ENCODE measurements at regions not wholly inside any gene's neighbourhood (a gene's known extent, or its start where the extent isn't known, plus 50 kb on each side); places are given as distances from the start of the nearest gene placed in this dataset.

DNA sequence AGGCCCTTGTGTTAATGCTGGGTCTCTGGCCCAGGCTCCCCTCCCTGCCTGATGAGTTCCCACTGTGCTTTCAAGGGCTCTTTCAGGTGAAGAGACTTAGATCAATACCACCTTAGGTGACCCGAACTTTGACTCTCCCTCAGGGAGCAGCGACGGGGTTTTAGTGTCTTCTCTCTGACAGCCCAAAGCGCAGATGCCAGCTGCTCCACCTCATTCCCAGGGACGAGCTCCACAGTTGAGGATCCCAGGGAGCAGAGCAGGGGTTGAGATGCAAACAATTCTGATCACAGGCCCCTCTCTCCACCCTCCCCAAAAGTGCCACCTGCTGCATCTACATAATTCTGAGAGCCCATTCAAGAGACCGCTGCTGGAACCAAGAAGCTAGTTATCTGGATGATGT lies 265.1 kb downstream of the TJP1 start:
- ChIA-PET POLR2A (ENCODE audit: unreplicated experiment) (no interaction called here), CTCF (no interaction called here)
- intact Hi-C loops (cut with micrococcal nuclease): no loop called here
- H3K4me2 ChIP-seq (ENCODE audit: low read depth, low read length): no peak overlapping the region
- no peak overlapping the region for H4K5ac ChIP-seq (ENCODE audit: low read depth, low read length)
- no peaks in the 10 kb centered on the region for H3K9me1 ChIP-seq (ENCODE audit: insufficient read depth, low read length)
- dilution Hi-C loops (cut with HindIII; ENCODE audit: low sequenced_read_pairs, unreplicated experiment): no loop called here
- H3K4ac ChIP-seq (ENCODE audit: low read depth, low read length): no peak overlapping the region
- no peak for ATAC-seq (ENCODE audit: low read depth)
- TF ChIP-seq, protein P1, sequence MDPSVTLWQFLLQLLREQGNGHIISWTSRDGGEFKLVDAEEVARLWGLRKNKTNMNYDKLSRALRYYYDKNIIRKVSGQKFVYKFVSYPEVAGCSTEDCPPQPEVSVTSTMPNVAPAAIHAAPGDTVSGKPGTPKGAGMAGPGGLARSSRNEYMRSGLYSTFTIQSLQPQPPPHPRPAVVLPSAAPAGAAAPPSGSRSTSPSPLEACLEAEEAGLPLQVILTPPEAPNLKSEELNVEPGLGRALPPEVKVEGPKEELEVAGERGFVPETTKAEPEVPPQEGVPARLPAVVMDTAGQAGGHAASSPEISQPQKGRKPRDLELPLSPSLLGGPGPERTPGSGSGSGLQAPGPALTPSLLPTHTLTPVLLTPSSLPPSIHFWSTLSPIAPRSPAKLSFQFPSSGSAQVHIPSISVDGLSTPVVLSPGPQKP (IDR thresholded peaks at IDR 0.05; ENCODE audit: borderline replicate concordance, low read depth, low read length): no peak
- TF ChIP-seq FOS (IDR thresholded peaks at IDR 0.05; ENCODE audit: low read depth, low read length): no peak
- TF ChIP-seq RAD21 (IDR thresholded peaks at IDR 0.05; ENCODE audit: low read length): no peak
- TF ChIP-seq RCOR1 (IDR thresholded peaks at IDR 0.05; ENCODE audit: insufficient replicate concordance, low read length): no peak
- TF ChIP-seq MAZ (IDR thresholded peaks at IDR 0.05; ENCODE audit: borderline replicate concordance, low read depth, low read length): no peak
- no peak for TF ChIP-seq NFE2L2 (IDR thresholded peaks at IDR 0.05; ENCODE audit: low read depth, low read length)
- TF ChIP-seq MXI1 (IDR thresholded peaks at IDR 0.05; ENCODE audit: borderline replicate concordance, low read depth, low read length): no peak
- TF ChIP-seq CHD1 (IDR thresholded peaks at IDR 0.05; ENCODE audit: low read depth, low read length): no peak
- no peak for TF ChIP-seq SMC3 (IDR thresholded peaks at IDR 0.05; ENCODE audit: low read depth, low read length)
- TF ChIP-seq MAFK (IDR thresholded peaks at IDR 0.05; ENCODE audit: low read depth, low read length): no peak
- TF ChIP-seq CEBPB (IDR thresholded peaks at IDR 0.05; ENCODE audit: low read depth, low read length): no peak
- TF ChIP-seq, protein P2, sequence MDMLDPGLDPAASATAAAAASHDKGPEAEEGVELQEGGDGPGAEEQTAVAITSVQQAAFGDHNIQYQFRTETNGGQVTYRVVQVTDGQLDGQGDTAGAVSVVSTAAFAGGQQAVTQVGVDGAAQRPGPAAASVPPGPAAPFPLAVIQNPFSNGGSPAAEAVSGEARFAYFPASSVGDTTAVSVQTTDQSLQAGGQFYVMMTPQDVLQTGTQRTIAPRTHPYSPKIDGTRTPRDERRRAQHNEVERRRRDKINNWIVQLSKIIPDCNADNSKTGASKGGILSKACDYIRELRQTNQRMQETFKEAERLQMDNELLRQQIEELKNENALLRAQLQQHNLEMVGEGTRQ (IDR thresholded peaks at IDR 0.05; ENCODE audit: low read depth, low read length): no peak
- no peak for TF ChIP-seq BHLHE40 (IDR thresholded peaks at IDR 0.05; ENCODE audit: low read depth, low read length)
- no peak for TF ChIP-seq POLR2A (IDR thresholded peaks at IDR 0.05; ENCODE audit: low read depth, low read length)
- TF ChIP-seq, protein P3, sequence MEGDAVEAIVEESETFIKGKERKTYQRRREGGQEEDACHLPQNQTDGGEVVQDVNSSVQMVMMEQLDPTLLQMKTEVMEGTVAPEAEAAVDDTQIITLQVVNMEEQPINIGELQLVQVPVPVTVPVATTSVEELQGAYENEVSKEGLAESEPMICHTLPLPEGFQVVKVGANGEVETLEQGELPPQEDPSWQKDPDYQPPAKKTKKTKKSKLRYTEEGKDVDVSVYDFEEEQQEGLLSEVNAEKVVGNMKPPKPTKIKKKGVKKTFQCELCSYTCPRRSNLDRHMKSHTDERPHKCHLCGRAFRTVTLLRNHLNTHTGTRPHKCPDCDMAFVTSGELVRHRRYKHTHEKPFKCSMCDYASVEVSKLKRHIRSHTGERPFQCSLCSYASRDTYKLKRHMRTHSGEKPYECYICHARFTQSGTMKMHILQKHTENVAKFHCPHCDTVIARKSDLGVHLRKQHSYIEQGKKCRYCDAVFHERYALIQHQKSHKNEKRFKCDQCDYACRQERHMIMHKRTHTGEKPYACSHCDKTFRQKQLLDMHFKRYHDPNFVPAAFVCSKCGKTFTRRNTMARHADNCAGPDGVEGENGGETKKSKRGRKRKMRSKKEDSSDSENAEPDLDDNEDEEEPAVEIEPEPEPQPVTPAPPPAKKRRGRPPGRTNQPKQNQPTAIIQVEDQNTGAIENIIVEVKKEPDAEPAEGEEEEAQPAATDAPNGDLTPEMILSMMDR (conservative IDR thresholded peaks at IDR 0.05; ENCODE audit: low read depth, low read length): no peak
- TF ChIP-seq RFX5 (IDR thresholded peaks at IDR 0.05; ENCODE audit: low read depth, low read length): no peak
- H3K23ac ChIP-seq (ENCODE audit: low read depth, low read length): no peak overlapping the region
- H3K79me1 ChIP-seq (ENCODE audit: low read depth in 1 of 2, low read length in 2 of 2): no peaks in the 10 kb centered on the region
- no CpG with 5 or more reads among the region's 6 CpGs for WGBS, 2 experiments (ENCODE audit: extremely low coverage in 2 of 2, insufficient read length in 1 of 2)
- no peak overlapping the region for H2BK20ac ChIP-seq (ENCODE audit: low read depth, low read length)
- no peak overlapping the region for H3K18ac ChIP-seq (ENCODE audit: low read depth, low read length)
- H3K27ac ChIP-seq (ENCODE audit: insufficient read depth, low read length): no peak overlapping the region
- no peak for DNase-seq
- 0 out of 2 replicates have a peak, but pooled peaks cover 2% of the 10 kb centered on the region for H3K9me3 ChIP-seq (ENCODE audit: control insufficient read depth, insufficient read depth, low read length)
- H3K56ac ChIP-seq (ENCODE audit: extremely low read depth, insufficient read depth, low read length): no peak overlapping the region
- no peaks in the 10 kb centered on the region for H3K36me3 ChIP-seq (ENCODE audit: control insufficient read depth, insufficient read depth, low read length)
- no TSS peak for BruUV-seq (replicated peaks)
- no peak overlapping the region for H2BK120ac ChIP-seq (ENCODE audit: low read depth, low read length)
- no peak overlapping the region for H2AK5ac ChIP-seq (ENCODE audit: low read depth, low read length)
- in situ Hi-C loops (cut with MboI; ENCODE audit: low sequenced_read_pairs): no loop called here
- H3K4me1 ChIP-seq (ENCODE audit: control insufficient read depth, insufficient read depth, low read length): no peaks in the 10 kb centered on the region
- no peak overlapping the region for H3K4me3 ChIP-seq (ENCODE audit: insufficient read depth, low read depth, low read length)
- H3K9ac ChIP-seq (ENCODE audit: low read depth, low read length): no peak overlapping the region
- H2BK15ac ChIP-seq (ENCODE audit: low read depth, low read length): no peak overlapping the region
- no peak overlapping the region for H2AFZ ChIP-seq (replicated peaks; ENCODE audit: low read length, poor library complexity)
- H3K27me3 ChIP-seq (ENCODE audit: control insufficient read depth, insufficient read depth, low read length): peaks cover 3% of the 10 kb centered on the region
- H2BK5ac ChIP-seq (ENCODE audit: low read depth, low read length, poor library complexity, severe bottlenecking): no peak overlapping the region
- no peak overlapping the region for H4K91ac ChIP-seq (ENCODE audit: insufficient read depth, low read depth, low read length)
- H2AK9ac ChIP-seq (replicated peaks; ENCODE audit: low read depth, low read length, poor library complexity): no peak overlapping the region
- H4K8ac ChIP-seq (ENCODE audit: low read depth in 2 of 2, low read length in 2 of 2): no peak overlapping the region
- H4K20me1 ChIP-seq (ENCODE audit: insufficient read depth, low read length): no peaks in the 10 kb centered on the region
- H3K14ac ChIP-seq (replicated peaks; ENCODE audit: low read depth, low read length): no peak overlapping the region
